Endothelial cell of umbilical vein (primary cell): ENCODE measurements at regions not wholly inside any gene's neighbourhood (a gene's known extent, or its start where the extent isn't known, plus 50 kb on each side); places are given as distances from the start of the nearest gene placed in this dataset.

ENCODE experiments used
- BruUV-seq: library from RNA; stranded (reverse); fragments of 400-500 nt; replicated peaks from 2 replicates; lab custom pipeline; 2021; lab: Mats Ljungman, UMichigan
- CTCF ChIA-PET: fragments of 300-600, 350-600 bp; sonication (Branson Sonifier 250); formaldehyde crosslinking; loops from one replicate; lab custom pipeline; 2021; ENCODE audit warnings: antibody characterized with exemption, inconsistent platforms; lab: Charles Lee
- POLR2A ChIA-PET: fragments of 300-600, 350-600 bp; sonication (Branson Sonifier 250); formaldehyde crosslinking; loops from one replicate; lab custom pipeline; 2021; ENCODE audit warnings: antibody characterized with exemption, inconsistent platforms; lab: Charles Lee
- DNase-seq: peaks from one replicate; pipeline ENCODE4 v3.0.0-alpha.2; 2011; ENCODE audit warnings: low read depth, low spot score
- FAIRE-seq: peaks from 2 replicates; lab custom pipeline; 2011; peaks lifted over from hg19 to GRCh38; lab: Jason Lieb, UNC
- H2AFZ ChIP-seq: 2 replicates; pipeline ENCODE4 v1.6.0; 2012; ENCODE audit warnings: low read depth, low read length, control low read depth, inconsistent platforms
- H3K27ac ChIP-seq: 2 replicates; pipeline ENCODE4 v1.5.1; 2011; ENCODE audit warnings: low read depth, mild to moderate bottlenecking, control low read depth, low read length, moderate library complexity; ENCODE audit not compliant: insufficient read depth
- H3K27me3 ChIP-seq, 2 experiments: 2 replicates each; pipeline versions ENCODE4 v1.6.0 to v1.6.1; 2011; ENCODE audit warnings: low read length in 2 of 2, mixed read lengths in 1 of 2; ENCODE audit not compliant: control insufficient read depth in 2 of 2, insufficient read depth in 2 of 2
- H3K36me3 ChIP-seq, 2 experiments: 2 replicates in 1 of 2; 3 replicates in 1 of 2; pipeline ENCODE4 v1.5.1; 2011; ENCODE audit warnings: low read length in 2 of 2, mild to moderate bottlenecking in 1 of 2, moderate library complexity in 1 of 2; ENCODE audit not compliant: control insufficient read depth in 2 of 2, insufficient read depth in 2 of 2; ENCODE audit errors: extremely low read depth in 1 of 2
- H3K4me1 ChIP-seq: 3 replicates; pipeline ENCODE4 v1.5.1; 2011; ENCODE audit warnings: mild to moderate bottlenecking, low read length; ENCODE audit not compliant: control insufficient read depth, insufficient read depth; ENCODE audit errors: extremely low read depth
- H3K4me2 ChIP-seq: 2 replicates; pipeline ENCODE4 v1.6.1; 2011; ENCODE audit warnings: low read length, control low read depth, mixed read lengths; ENCODE audit not compliant: insufficient read depth
- H3K4me3 ChIP-seq, 3 experiments: fragments of 200-600 bp in 1 of 3; sonication (generic), shearing (Covaris generic) in 1 of 3; replicated peaks in 1 of 3; 2 replicates each; pipeline ENCODE4 v1.5.1; 2011 to 2016; ENCODE audit warnings: control low read depth in 3 of 3, low read length in 3 of 3, mild to moderate bottlenecking in 2 of 3, inconsistent platforms in 1 of 3, low read depth in 1 of 3, moderate library complexity in 1 of 3; ENCODE audit not compliant: insufficient read depth in 1 of 3
- H3K79me2 ChIP-seq: 2 replicates; pipeline ENCODE4 v1.6.0; 2012; ENCODE audit warnings: low read length, inconsistent platforms; ENCODE audit not compliant: control insufficient read depth, insufficient read depth
- H3K9ac ChIP-seq: replicated peaks from 2 replicates; pipeline ENCODE3; 2011; ENCODE audit warnings: low read length, control low read depth; ENCODE audit not compliant: insufficient read depth; ENCODE audit errors: extremely low read depth
- H3K9me1 ChIP-seq: replicated peaks from 3 replicates; pipeline ENCODE4 v1.6.0; 2011; ENCODE audit warnings: mild to moderate bottlenecking, low read length; ENCODE audit not compliant: control insufficient read depth, insufficient read depth; ENCODE audit errors: extremely low read depth
- H3K9me3 ChIP-seq: replicated peaks from 2 replicates; pipeline ENCODE4 v1.5.1; 2012; ENCODE audit warnings: low read length, inconsistent platforms; ENCODE audit not compliant: control insufficient read depth, insufficient read depth
- H4K20me1 ChIP-seq: replicated peaks from 2 replicates; pipeline ENCODE3; 2011; ENCODE audit warnings: mild to moderate bottlenecking, low read length; ENCODE audit not compliant: control insufficient read depth, insufficient read depth; ENCODE audit errors: extremely low read depth
- CTCF ChIP-seq, 2 donors: IDR thresholded peaks; 1 replicate in 1 of 2; 2 replicates in 1 of 2; pipeline ENCODE4 v1.5.1; 2011; ENCODE audit warnings: low read length in 2 of 2, mild to moderate bottlenecking in 2 of 2, moderate library complexity in 2 of 2, control low read depth in 1 of 2, inconsistent platforms in 1 of 2, low read depth in 1 of 2; ENCODE audit not compliant: insufficient read depth in 1 of 2; ENCODE audit errors: extremely low read depth in 1 of 2
- EZH2 ChIP-seq: IDR thresholded peaks from 2 replicates; pipeline ENCODE4 v1.6.1; 2012; ENCODE audit warnings: borderline replicate concordance, low read depth, mild to moderate bottlenecking, moderate library complexity, low read length, inconsistent platforms; ENCODE audit not compliant: severe bottlenecking
- FOS ChIP-seq: IDR thresholded peaks from 2 replicates; pipeline ENCODE4 v1.6.1; 2011; ENCODE audit warnings: mild to moderate bottlenecking, low read length, moderate library complexity, borderline replicate concordance; ENCODE audit not compliant: insufficient read depth
- GATA2 ChIP-seq: IDR thresholded peaks from 2 replicates; pipeline ENCODE4 v1.7.0; 2011; ENCODE audit warnings: low read depth, mild to moderate bottlenecking, moderate library complexity, mixed read lengths, low read length; ENCODE audit not compliant: insufficient read length, insufficient read depth
- JUN ChIP-seq: IDR thresholded peaks from 2 replicates; pipeline ENCODE4 v1.6.1; 2011; ENCODE audit warnings: borderline replicate concordance, low read depth; ENCODE audit not compliant: insufficient read length, insufficient read depth
- MAX ChIP-seq: IDR thresholded peaks from 2 replicates; pipeline ENCODE4 v1.6.1; 2011; ENCODE audit not compliant: insufficient read depth, insufficient read length
- MYC ChIP-seq: IDR thresholded peaks from one replicate; pipeline ENCODE4 v1.6.1; 2011; ENCODE audit warnings: mild to moderate bottlenecking, low read depth, low read length
- POLR2A ChIP-seq: IDR thresholded peaks from 2 replicates; pipeline ENCODE4 v1.6.1; 2012; ENCODE audit warnings: low read depth, mild to moderate bottlenecking, control low read depth, low read length
- POLR2AphosphoS5 ChIP-seq: IDR thresholded peaks from 2 replicates; pipeline ENCODE4 v1.6.1; 2012; ENCODE audit warnings: low read depth, mild to moderate bottlenecking, control low read depth, low read length, moderate library complexity; ENCODE audit not compliant: insufficient read depth
- dilution Hi-C: fragments of 300-500 bp; cut with MboI; formaldehyde crosslinking; loops from one replicate; pipeline ENCODE4 v1.15.0; 2019; ENCODE audit warnings: low sequenced_read_pairs; ENCODE audit not compliant: extremely low pct_ligation_motif_present
- intact Hi-C: fragments of 100-400 bp; cut with micrococcal nuclease; formaldehyde crosslinking; loops from one replicate; pipeline ENCODE4 v1.10.0; 2022

GRCh38 chr2:162994718-162995117, 156.2 kb upstream of the KCNH7 start:
- FAIRE-seq, result no peak
- no peak overlapping the region for H3K27ac ChIP-seq
- H3K79me2 ChIP-seq, result no peaks in the 10 kb centered on the region
- TF ChIP-seq CTCF (IDR thresholded peaks at IDR 0.05; ENCODE audit: extremely low read depth in 1 of 2, insufficient read depth in 1 of 2, low read depth in 1 of 2, low read length in 2 of 2), result no peak
- TF ChIP-seq POLR2A, result no peak
- TF ChIP-seq FOS, result no peak
- TF ChIP-seq EZH2, result no peak
- no peak for TF ChIP-seq MYC
- TF ChIP-seq POLR2AphosphoS5, result no peak
- TF ChIP-seq GATA2, result no peak
- TF ChIP-seq JUN, result no peak
- no peak for TF ChIP-seq MAX
- no peak overlapping the region for H3K4me2 ChIP-seq
- H3K4me3 ChIP-seq, result no peak overlapping the region
- H3K9me1 ChIP-seq, result no peaks in the 10 kb centered on the region
- no peaks in the 10 kb centered on the region for H3K4me1 ChIP-seq
- intact Hi-C loops, result loop anchor here (5.0 kb wide), 1 partner anchor 1908 kb away; no protein-coding TSS in a partner anchor
- H3K9me3 ChIP-seq, result no peaks in the 10 kb centered on the region
- H3K9ac ChIP-seq, result no peak overlapping the region
- DNase-seq, result no peak
- H3K27me3 ChIP-seq, result no peaks in the 10 kb centered on the region
- H4K20me1 ChIP-seq, result no peaks in the 10 kb centered on the region
- H3K36me3 ChIP-seq, result no peaks in the 10 kb centered on the region
- ChIA-PET POLR2A (no interaction called here), CTCF (no interaction called here)
- dilution Hi-C loops, result no loop called here
- H2AFZ ChIP-seq, result no peak overlapping the region
- no TSS peak for BruUV-seq
